ENCODE measurements at regions not wholly inside any gene's neighbourhood (a gene's known extent, or its start where the extent isn't known, plus 50 kb on each side); places are given as distances from the start of the nearest gene placed in this dataset.
A peak's percentile ranks its signal among the peaks of the same experiment; 100 is the strongest.

GRCh38 chr15:31977138-31977537 lies 53.2 kb upstream of the CHRNA7 start:
- DNase-seq (ENCODE audit: low spot score): no peak

GRCh38 chr15:31977812-31978661 lies 52.3 kb upstream of the CHRNA7 start:
- DNase-seq (ENCODE audit: low spot score): peak; percentile 50

Measured in activated CD4-positive, alpha-beta T cell treated with anti-CD3 and anti-CD28 coated beads, Interleukin-2, Interleukin-4, amounts not matched to agents 100 ng/mL and 50 ng/mL, durations not matched to agents 16 hours and 8 hours (primary cell).